SK-N-SH treated with all-trans-retinoic acid at 6 μM for 48 hours (cell line): ENCODE measurements at regions not wholly inside any gene's neighbourhood (a gene's known extent, or its start where the extent isn't known, plus 50 kb on each side); places are given as distances from the start of the nearest gene placed in this dataset.

ENCODE experiments used
- ATAC-seq: fragments of 200-7000 bp; cut with Tn5 transposase; 3 replicates; pipeline ENCODE4 v1.9.1; 2020; ENCODE audit warnings: mild to moderate bottlenecking, moderate library complexity
- ARNTL ChIP-seq: fragments of 450-650 bp; formaldehyde crosslinking; IDR thresholded peaks from 2 replicates; pipeline ENCODE4 v1.5.0; 2020; ENCODE audit warnings: low read depth, mild to moderate bottlenecking, moderate library complexity, borderline replicate concordance
- BACH2 ChIP-seq: fragments of 250-450 bp; sonication (Bioruptor Pico); IDR thresholded peaks from 2 replicates; pipeline ENCODE4 v1.9.0; 2021; ENCODE audit warnings: mild to moderate bottlenecking, borderline replicate concordance
- CREB5 ChIP-seq: fragments of 250-450 bp; sonication (Bioruptor Pico); IDR thresholded peaks from 2 replicates; pipeline ENCODE4 v1.5.1; 2020; ENCODE audit warnings: low read depth, mild to moderate bottlenecking, moderate library complexity
- CSDC2 ChIP-seq: fragments of 250-450 bp; sonication (Bioruptor Pico); IDR thresholded peaks from 2 replicates; pipeline ENCODE4 v1.5.0; 2020; ENCODE audit warnings: mild to moderate bottlenecking, moderate library complexity
- CSRNP3 ChIP-seq: fragments of 250-450 bp; sonication (Bioruptor Pico); IDR thresholded peaks from 2 replicates; pipeline ENCODE4 v1.5.1; 2021; ENCODE audit warnings: mild to moderate bottlenecking, moderate library complexity
- ESRRG ChIP-seq: fragments of 250-450 bp; sonication (Bioruptor Pico); IDR thresholded peaks from 2 replicates; pipeline ENCODE4 v1.6.1; 2021; ENCODE audit warnings: mild to moderate bottlenecking
- GLIS3 ChIP-seq: fragments of 250-450 bp; sonication (Bioruptor Pico); IDR thresholded peaks from 2 replicates; pipeline ENCODE4 v1.5.0; 2020; ENCODE audit warnings: mild to moderate bottlenecking, moderate library complexity
- ISL1 ChIP-seq: fragments of 250-450 bp; sonication (Bioruptor Pico); IDR thresholded peaks from 2 replicates; pipeline ENCODE4 v2.1.2; 2022; ENCODE audit warnings: mild to moderate bottlenecking, moderate library complexity
- OSR1 ChIP-seq: fragments of 250-450 bp; sonication (Bioruptor Pico); IDR thresholded peaks from 2 replicates; pipeline ENCODE4 v1.8.0; 2022; ENCODE audit warnings: moderate library complexity, mild to moderate bottlenecking, inconsistent platforms
- PATZ1 ChIP-seq: fragments of 250-450 bp; sonication (Bioruptor Pico); IDR thresholded peaks from 2 replicates; pipeline ENCODE4 v1.8.0; 2020; ENCODE audit warnings: mild to moderate bottlenecking, moderate library complexity, borderline replicate concordance
- POU6F1 ChIP-seq: fragments of 250-450 bp; sonication (Bioruptor Pico); IDR thresholded peaks from 2 replicates; pipeline ENCODE4 v1.8.0; 2021; ENCODE audit warnings: low read depth, mild to moderate bottlenecking, moderate library complexity, borderline replicate concordance
- PPARA ChIP-seq: fragments of 250-450 bp; sonication (Bioruptor Pico); IDR thresholded peaks from 2 replicates; pipeline ENCODE4 v1.5.0; 2020; ENCODE audit warnings: mild to moderate bottlenecking, borderline replicate concordance
- RARB ChIP-seq: fragments of 250-450 bp; sonication (Bioruptor Pico); IDR thresholded peaks from 2 replicates; pipeline ENCODE4 v1.8.0; 2021; ENCODE audit warnings: mild to moderate bottlenecking, moderate library complexity
- SNAI2 ChIP-seq: fragments of 250-450 bp; sonication (Bioruptor Pico); IDR thresholded peaks from 2 replicates; pipeline ENCODE4 v1.5.0; 2020; ENCODE audit warnings: mild to moderate bottlenecking, moderate library complexity
- TCF4 ChIP-seq: fragments of 250-450 bp; sonication (Bioruptor Pico); IDR thresholded peaks from 2 replicates; pipeline ENCODE4 v1.8.0; 2021; ENCODE audit warnings: mild to moderate bottlenecking, moderate library complexity, borderline replicate concordance
- TOX ChIP-seq: fragments of 250-450 bp; sonication (Bioruptor Pico); IDR thresholded peaks from 2 replicates; pipeline ENCODE4 v1.8.0; 2021; ENCODE audit warnings: mild to moderate bottlenecking, moderate library complexity, borderline replicate concordance
- TSHZ2 ChIP-seq: fragments of 250-450 bp; sonication (Bioruptor Pico); IDR thresholded peaks from 2 replicates; pipeline ENCODE4 v1.5.0; 2020; ENCODE audit warnings: mild to moderate bottlenecking, moderate library complexity
- ZC3H10 ChIP-seq: fragments of 250-450 bp; sonication (Bioruptor Pico); IDR thresholded peaks from 2 replicates; pipeline ENCODE4 v1.5.1; 2021; ENCODE audit warnings: mild to moderate bottlenecking, moderate library complexity
- ZFP3 ChIP-seq: fragments of 250-450 bp; sonication (Bioruptor Pico); IDR thresholded peaks from 2 replicates; pipeline ENCODE4 v1.5.0; 2020; ENCODE audit warnings: mild to moderate bottlenecking, moderate library complexity
- ZFP30 ChIP-seq: fragments of 450-650 bp; formaldehyde crosslinking; IDR thresholded peaks from 2 replicates; pipeline ENCODE4 v1.5.0; 2022; ENCODE audit warnings: mild to moderate bottlenecking, moderate library complexity
- ZNF565 ChIP-seq: fragments of 450-650 bp; formaldehyde crosslinking; conservative IDR thresholded peaks from 2 replicates; pipeline ENCODE4 v1.5.0; 2020; ENCODE audit warnings: low read depth, mild to moderate bottlenecking, moderate library complexity
- ZNF70 ChIP-seq: fragments of 450-650 bp; formaldehyde crosslinking; IDR thresholded peaks from 2 replicates; pipeline ENCODE4 v1.5.0; 2020; ENCODE audit warnings: mild to moderate bottlenecking, moderate library complexity
- ZNF8 ChIP-seq: fragments of 450-650 bp; formaldehyde crosslinking; IDR thresholded peaks from 2 replicates; pipeline ENCODE4 v1.5.0; 2020; ENCODE audit warnings: mild to moderate bottlenecking, moderate library complexity

GRCh38 chr16:52958951-52959350 lies 93.7 kb downstream of the CHD9NB start:
- ATAC-seq, result no peak
- no peak for TF ChIP-seq RARB (CRISPR knock-in tag)
- no peak for TF ChIP-seq ZFP30
- TF ChIP-seq CREB5 (CRISPR knock-in tag), result no peak
- TF ChIP-seq ZC3H10 (CRISPR knock-in tag), result no peak
- no peak for TF ChIP-seq OSR1 (CRISPR knock-in tag)
- TF ChIP-seq POU6F1 (CRISPR knock-in tag), result no peak
- TF ChIP-seq GLIS3 (CRISPR knock-in tag), result no peak
- no peak for TF ChIP-seq ZNF8
- TF ChIP-seq PPARA (CRISPR knock-in tag), result no peak
- no peak for TF ChIP-seq CSRNP3 (CRISPR knock-in tag)
- no peak for TF ChIP-seq ESRRG (CRISPR knock-in tag)
- TF ChIP-seq TSHZ2 (CRISPR knock-in tag), result no peak
- no peak for TF ChIP-seq ISL1 (CRISPR knock-in tag)
- TF ChIP-seq CSDC2 (CRISPR knock-in tag), result no peak

- no peak for ATAC-seq
- TF ChIP-seq ZNF565 (no peak), BACH2 (CRISPR knock-in tag) (no peak), ZNF8 (no peak), ISL1 (CRISPR knock-in tag) (no peak), ZFP30 (no peak), ZNF70 (no peak), ARNTL (CRISPR knock-in tag) (no peak), TSHZ2 (CRISPR knock-in tag) (no peak), ZC3H10 (CRISPR knock-in tag) (no peak), TCF4 (no peak), PATZ1 (no peak), CSDC2 (CRISPR knock-in tag) (no peak), TOX (CRISPR knock-in tag) (no peak), RARB (CRISPR knock-in tag) (no peak), PPARA (CRISPR knock-in tag) (no peak), ZFP3 (CRISPR knock-in tag) (no peak), ESRRG (CRISPR knock-in tag) (no peak), SNAI2 (CRISPR knock-in tag) (no peak), GLIS3 (CRISPR knock-in tag) (no peak)
These were observed 95.5 kb downstream of the CHD9NB start for GRCh38 chr16:52957199-52957598.
